Gastroesophageal sphincter (tissue), 4 donors: ENCODE measurements at regions not wholly inside any gene's neighbourhood (a gene's known extent, or its start where the extent isn't known, plus 50 kb on each side); places are given as distances from the start of the nearest gene placed in this dataset.

Source experiments
- ATAC-seq: fragments of 150-250 bp; one replicate; pipeline ENCODE4 v1.9.1; 2016; ENCODE audit warnings: mild to moderate bottlenecking, moderate library complexity
- H3K27ac ChIP-seq, 4 donors: fragments of 200-600 bp; sonication (generic) in 3 of 4; 1 replicate in 3 of 4; 2 replicates in 1 of 4; pipeline ENCODE4 v1.5.1; 2016 to 2019
- H3K27me3 ChIP-seq: fragments of 200-600 bp; sonication (generic); one replicate; pipeline ENCODE4 v1.5.1; 2019
- H3K36me3 ChIP-seq, 2 donors: fragments of 200-600 bp; sonication (generic); one replicate each; pipeline ENCODE4 v1.5.1; 2019; ENCODE audit warnings: control low read depth in 1 of 2
- H3K4me1 ChIP-seq, 3 donors: fragments of 200-600 bp; sonication (generic); 1 replicate in 2 of 3; 2 replicates in 1 of 3; pipeline ENCODE4 v1.5.1; 2016 to 2019; ENCODE audit warnings: control low read depth in 2 of 3
- H3K4me3 ChIP-seq, 2 donors: fragments of 200-600 bp; sonication (generic); one replicate each; pipeline ENCODE4 v1.5.1; 2019; ENCODE audit warnings: mild to moderate bottlenecking in 1 of 2, moderate library complexity in 1 of 2
- H3K9me3 ChIP-seq, 3 donors: fragments of 200-600 bp; sonication (generic); one replicate each; pipeline ENCODE4 v1.5.1; 2017 to 2019; ENCODE audit warnings: control low read depth in 2 of 3
- EP300 ChIP-seq: sonication (generic); formaldehyde crosslinking; IDR thresholded peaks from one replicate; pipeline ENCODE4 v1.6.1; 2017; ENCODE audit warnings: antibody characterized with exemption, mild to moderate bottlenecking
- POLR2A ChIP-seq, 2 donors: fragments of 450-650 bp; IDR thresholded peaks; one replicate each; pipeline ENCODE4 v1.6.1; 2017; ENCODE audit warnings: antibody characterized with exemption in 2 of 2, mild to moderate bottlenecking in 2 of 2, moderate library complexity in 1 of 2
- POLR2AphosphoS5 ChIP-seq: sonication (generic); formaldehyde crosslinking; IDR thresholded peaks from one replicate; pipeline ENCODE4 v1.6.1; 2017; ENCODE audit warnings: antibody characterized with exemption
- WGBS, 2 donors: methylation state at CpG; one replicate each; pipeline ENCODE4 v1.1.5; 2018; ENCODE audit warnings: low coverage in 1 of 2; 5-methylcytosine and 5-hydroxymethylcytosine counted together
- TF ChIP-seq, protein P1 (sequence below), 4 experiments: fragments of 200-600 bp in 2 of 4; fragments of 450-650 bp in 2 of 4; sonication (generic) in 1 of 4; IDR thresholded peaks; one replicate each; pipeline ENCODE4 v1.5.1; 2017 to 2019; ENCODE audit warnings: antibody characterized with exemption in 4 of 4, mild to moderate bottlenecking in 2 of 4, moderate library complexity in 2 of 4

GRCh38 chr5:167688341-167689130, 602.9 kb upstream of the WWC1 start:
- Histone ChIP-seq H3K27ac (no peak overlapping the region), H3K4me3 (no peak overlapping the region), H3K27me3 (no peaks in the 10 kb centered on the region), H3K9me3 (no peaks in the 10 kb centered on the region), H3K4me1 (no peaks in the 10 kb centered on the region), H3K36me3 (no peaks in the 10 kb centered on the region)
- TF ChIP-seq, protein P1, sequence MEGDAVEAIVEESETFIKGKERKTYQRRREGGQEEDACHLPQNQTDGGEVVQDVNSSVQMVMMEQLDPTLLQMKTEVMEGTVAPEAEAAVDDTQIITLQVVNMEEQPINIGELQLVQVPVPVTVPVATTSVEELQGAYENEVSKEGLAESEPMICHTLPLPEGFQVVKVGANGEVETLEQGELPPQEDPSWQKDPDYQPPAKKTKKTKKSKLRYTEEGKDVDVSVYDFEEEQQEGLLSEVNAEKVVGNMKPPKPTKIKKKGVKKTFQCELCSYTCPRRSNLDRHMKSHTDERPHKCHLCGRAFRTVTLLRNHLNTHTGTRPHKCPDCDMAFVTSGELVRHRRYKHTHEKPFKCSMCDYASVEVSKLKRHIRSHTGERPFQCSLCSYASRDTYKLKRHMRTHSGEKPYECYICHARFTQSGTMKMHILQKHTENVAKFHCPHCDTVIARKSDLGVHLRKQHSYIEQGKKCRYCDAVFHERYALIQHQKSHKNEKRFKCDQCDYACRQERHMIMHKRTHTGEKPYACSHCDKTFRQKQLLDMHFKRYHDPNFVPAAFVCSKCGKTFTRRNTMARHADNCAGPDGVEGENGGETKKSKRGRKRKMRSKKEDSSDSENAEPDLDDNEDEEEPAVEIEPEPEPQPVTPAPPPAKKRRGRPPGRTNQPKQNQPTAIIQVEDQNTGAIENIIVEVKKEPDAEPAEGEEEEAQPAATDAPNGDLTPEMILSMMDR (IDR thresholded peaks at IDR 0.05), result no peak
- TF ChIP-seq EP300, result no peak
- TF ChIP-seq POLR2AphosphoS5, result no peak
- TF ChIP-seq POLR2A (IDR thresholded peaks at IDR 0.05), result no peak
- no peak for ATAC-seq
- 53 to 64% methylated on average over 2 to 8 of the region's 8 CpGs for WGBS, 2 donors

GRCh38 chr5:167694325-167695147, 596.9 kb upstream of the WWC1 start:
- no peaks in the 10 kb centered on the region for H3K36me3 ChIP-seq
- no peak overlapping the region for H3K27ac ChIP-seq
- WGBS, 2 donors, result 69 to 80% methylated on average over 5 of the region's 5 CpGs
- no peak overlapping the region for H3K4me3 ChIP-seq
- no peaks in the 10 kb centered on the region for H3K27me3 ChIP-seq
- no peaks in the 10 kb centered on the region for H3K4me1 ChIP-seq
- H3K9me3 ChIP-seq, result no peaks in the 10 kb centered on the region
- no peak for ATAC-seq
- no peak for TF ChIP-seq POLR2A (IDR thresholded peaks at IDR 0.05)

DNA sequence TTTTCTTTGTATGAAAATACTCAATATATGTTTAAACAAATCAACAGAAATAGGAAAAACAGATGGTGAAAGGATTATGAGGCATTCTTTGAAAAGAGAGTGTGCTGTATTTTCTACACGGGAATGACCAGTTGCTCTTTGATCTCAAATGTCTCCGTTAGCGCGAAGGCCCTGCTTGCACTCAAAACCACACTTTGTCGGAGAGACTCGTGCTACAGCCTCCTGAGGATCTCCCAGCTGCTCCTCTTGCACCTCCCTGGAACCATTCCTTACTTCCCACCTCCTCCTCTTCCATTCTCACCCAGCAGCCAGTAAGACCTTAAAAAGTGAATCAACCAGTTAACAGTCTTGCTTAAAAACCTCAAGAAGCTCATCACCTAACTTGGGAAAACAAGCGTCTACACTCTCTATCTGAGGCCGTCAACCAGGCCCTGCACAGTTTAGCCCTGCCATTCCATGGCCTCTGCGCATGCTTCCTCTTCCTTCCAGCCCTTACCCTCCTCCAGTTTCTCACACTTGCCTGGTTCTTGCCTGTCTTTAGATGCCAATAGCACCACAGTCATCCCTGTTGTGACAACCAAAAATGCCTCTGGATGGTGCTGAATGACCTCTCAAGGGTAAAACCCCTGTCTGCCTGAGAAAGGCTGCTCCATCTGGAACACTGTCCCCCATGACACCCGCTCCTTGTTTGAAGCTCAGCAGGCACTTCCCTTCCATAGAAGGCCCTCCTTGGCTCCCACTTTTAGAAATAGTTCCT, 594.7 kb upstream of the WWC1 start:
- H3K27ac ChIP-seq, result no peak overlapping the region
- no peaks in the 10 kb centered on the region for H3K36me3 ChIP-seq
- H3K4me1 ChIP-seq, result no peaks in the 10 kb centered on the region
- WGBS, 2 donors, result 82 to 92% methylated on average over 4 to 10 of the region's 10 CpGs
- H3K4me3 ChIP-seq, result no peak overlapping the region
- no peaks in the 10 kb centered on the region for H3K9me3 ChIP-seq
- no peaks in the 10 kb centered on the region for H3K27me3 ChIP-seq
- no peak for ATAC-seq
- TF ChIP-seq POLR2A (IDR thresholded peaks at IDR 0.05) (no peak), EP300 (no peak), POLR2AphosphoS5 (no peak)
- TF ChIP-seq, protein P1 (IDR thresholded peaks at IDR 0.05), result no peak

GRCh38 chr5:167699432-167699831, 592.0 kb upstream of the WWC1 start:
- H3K27ac ChIP-seq, result no peak overlapping the region

More at GRCh38 chr5:167699432-167699831, 592.0 kb upstream of the WWC1 start:
- no peaks in the 10 kb centered on the region for H3K4me1 ChIP-seq
- H3K9me3 ChIP-seq, result no peaks in the 10 kb centered on the region
- no peak for ATAC-seq
- H3K27me3 ChIP-seq, result no peaks in the 10 kb centered on the region
- 20% methylated on average over 1 of the region's 1 CpG; no CpG with 5 or more reads in 1 of the 2 donors for WGBS, 2 donors
- TF ChIP-seq POLR2A (IDR thresholded peaks at IDR 0.05) (no peak), EP300 (no peak), POLR2AphosphoS5 (no peak)
- TF ChIP-seq, protein P1 (IDR thresholded peaks at IDR 0.05), result no peak
- no peak overlapping the region for H3K4me3 ChIP-seq
- no peaks in the 10 kb centered on the region for H3K36me3 ChIP-seq
